T-cell (primary cell): ENCODE measurements at regions not wholly inside any gene's neighbourhood (a gene's known extent, or its start where the extent isn't known, plus 50 kb on each side); places are given as distances from the start of the nearest gene placed in this dataset.

Source experiments
- ATAC-seq, 4 experiments: fragments of 200-7000 bp in 3 of 4; fragments of 150-1000 bp in 1 of 4; cut with Tn5 transposase; replicated peaks in 1 of 4; 1 replicate in 3 of 4; 2 replicates in 1 of 4; pipeline ENCODE4 v1.10.0; 2021; ENCODE audit warnings: moderate library complexity in 3 of 4, mild to moderate bottlenecking in 2 of 4, moderate number of reproducible peaks in 1 of 4
- CTCF ChIA-PET, 2 donors: fragments of 300-600 bp; sonication (Branson Sonifier 250); formaldehyde crosslinking; loops; one replicate each; lab custom pipeline; 2022; ENCODE audit warnings: antibody characterized with exemption in 2 of 2; lab: Charles Lee
- POLR2A ChIA-PET, 2 donors: fragments of 300-600 bp; sonication (Branson Sonifier 250); formaldehyde crosslinking; loops; one replicate each; lab custom pipeline; 2022; ENCODE audit warnings: antibody characterized with exemption in 2 of 2; lab: Charles Lee
- DNase-seq, 35 experiments: peaks; one replicate each; pipeline versions ENCODE4 v3.0.0 to v3.0.0-alpha.2; 2013 to 2023
- H3K27ac ChIP-seq: one replicate; pipeline ENCODE4 v1.5.1; 2013; ENCODE audit warnings: low read length
- H3K27me3 ChIP-seq, 2 experiments: replicated peaks in 1 of 2; 1 replicate in 1 of 2; 2 replicates in 1 of 2; pipeline versions ENCODE4 v1.6.1 to v1.7.0; 2013; ENCODE audit warnings: low read length in 1 of 2, mixed read lengths in 1 of 2; ENCODE audit not compliant: control insufficient read depth in 2 of 2, insufficient read depth in 2 of 2; ENCODE audit errors: extremely low read depth in 1 of 2
- H3K36me3 ChIP-seq, 2 donors: 1 replicate in 1 of 2; 2 replicates in 1 of 2; pipeline versions ENCODE4 v1.6.1 to v1.7.0; 2013; ENCODE audit warnings: low read length in 1 of 2; ENCODE audit not compliant: control insufficient read depth in 2 of 2, insufficient read depth in 1 of 2; ENCODE audit errors: extremely low read depth in 1 of 2
- H3K4me1 ChIP-seq, 2 experiments: 1 replicate in 1 of 2; 2 replicates in 1 of 2; pipeline versions ENCODE4 v1.6.1 to v1.7.0; 2013; ENCODE audit warnings: low read length in 2 of 2, mixed read lengths in 1 of 2; ENCODE audit not compliant: insufficient read depth in 2 of 2, control insufficient read depth in 1 of 2; ENCODE audit errors: extremely low read depth in 1 of 2
- H3K4me3 ChIP-seq, 2 donors: 1 replicate in 1 of 2; 2 replicates in 1 of 2; pipeline versions ENCODE4 v1.5.1 to v1.7.0; 2013; ENCODE audit warnings: mild to moderate bottlenecking in 2 of 2, low read length in 1 of 2, moderate library complexity in 1 of 2; ENCODE audit not compliant: control insufficient read depth in 1 of 2; ENCODE audit errors: extremely low read depth in 1 of 2
- H3K9me3 ChIP-seq: 2 replicates; pipeline ENCODE4 v1.7.0; 2013
- H3K27ac Mint-ChIP-seq, 2 donors: one replicate each; pipeline ENCODE4 v1.8.0; 2020 to 2021; ENCODE audit warnings: mild to moderate bottlenecking in 2 of 2, mixed read lengths in 2 of 2
- H3K27me3 Mint-ChIP-seq, 2 donors: one replicate each; pipeline ENCODE4 v1.8.0; 2021 to 2022; ENCODE audit warnings: mixed read lengths in 2 of 2
- H3K36me3 Mint-ChIP-seq: one replicate; pipeline ENCODE4 v1.8.0; 2021; ENCODE audit warnings: mixed read lengths
- H3K4me1 Mint-ChIP-seq, 3 donors: one replicate each; pipeline ENCODE4 v1.8.0; 2020 to 2022; ENCODE audit warnings: mixed read lengths in 3 of 3, mild to moderate bottlenecking in 1 of 3
- H3K4me3 Mint-ChIP-seq, 3 donors: one replicate each; pipeline ENCODE4 v1.8.0; 2020 to 2022; ENCODE audit warnings: mild to moderate bottlenecking in 3 of 3, mixed read lengths in 3 of 3, moderate library complexity in 3 of 3
- H3K9me3 Mint-ChIP-seq, 3 donors: one replicate each; pipeline ENCODE4 v1.8.0; 2020 to 2022; ENCODE audit warnings: mixed read lengths in 3 of 3
- WGBS: methylation state at CpG from one replicate; pipeline ENCODE4 v1.1.5; 2013; ENCODE audit warnings: missing lambda C conversion rate; ENCODE audit not compliant: insufficient coverage; 5-methylcytosine and 5-hydroxymethylcytosine counted together

GRCh38 chr11:134573857-134574256, 161.8 kb upstream of the B3GAT1 start:
- Mint-ChIP-seq H3K9me3 (no peaks in the 10 kb centered on the region), H3K36me3 (no peaks in the 10 kb centered on the region), H3K27ac (no peak overlapping the region), H3K4me1 (no peaks in the 10 kb centered on the region), H3K4me3 (no peak overlapping the region), H3K27me3 (peaks cover 9 to 18% of the 10 kb centered on the region in 2 donors)
- Histone ChIP-seq H3K9me3 (no peaks in the 10 kb centered on the region), H3K36me3 (no peaks in the 10 kb centered on the region), H3K27ac (no peak overlapping the region), H3K4me3 (no peak overlapping the region), H3K4me1 (no peaks in the 10 kb centered on the region), H3K27me3 (peaks cover 0 to 15% of the 10 kb centered on the region in 2 experiments)
- ChIA-PET POLR2A (no interaction called here), CTCF (no interaction called here)
- DNase-seq, result no peak
- no peak for ATAC-seq
- 82% methylated on average over 4 of the region's 10 CpGs for WGBS

- Mint-ChIP-seq H3K9me3 (no peaks in the 10 kb centered on the region), H3K27ac (no peak overlapping the region), H3K36me3 (no peaks in the 10 kb centered on the region), H3K4me1 (no peaks in the 10 kb centered on the region), H3K4me3 (no peak overlapping the region), H3K27me3 (peaks cover 6 to 13% of the 10 kb centered on the region in 2 donors)
- Histone ChIP-seq H3K27me3 (peaks cover 0 to 14% of the 10 kb centered on the region in 2 experiments), H3K27ac (no peak overlapping the region), H3K36me3 (no peaks in the 10 kb centered on the region), H3K9me3 (no peaks in the 10 kb centered on the region), H3K4me3 (no peak overlapping the region), H3K4me1 (no peaks in the 10 kb centered on the region)
- WGBS, result 73% methylated on average over 16 of the region's 22 CpGs
- ATAC-seq (no peak), DNase-seq (no peak)
- CTCF ChIA-PET, result no interaction called here
- POLR2A ChIA-PET, result no interaction called here
Observed at GRCh38 chr11:134572741-134573675, 161.0 kb upstream of the B3GAT1 start.

- Histone ChIP-seq H3K27me3 (peaks cover 0 to 13% of the 10 kb centered on the region in 2 experiments), H3K27ac (no peak overlapping the region), H3K9me3 (no peaks in the 10 kb centered on the region), H3K4me1 (no peaks in the 10 kb centered on the region), H3K36me3 (no peaks in the 10 kb centered on the region), H3K4me3 (no peak overlapping the region)
- ATAC-seq (no peak), DNase-seq (no peak)
- H3K27me3 Mint-ChIP-seq, result peaks cover 5 to 6% of the 10 kb centered on the region in 2 donors
- H3K4me1 Mint-ChIP-seq, result no peaks in the 10 kb centered on the region
- H3K27ac Mint-ChIP-seq, result no peak overlapping the region
- H3K4me3 Mint-ChIP-seq, result no peak overlapping the region
- CTCF ChIA-PET, result no interaction called here
- 82% methylated on average over 2 of the region's 3 CpGs for WGBS
- H3K36me3 Mint-ChIP-seq, result no peaks in the 10 kb centered on the region
- no peaks in the 10 kb centered on the region for H3K9me3 Mint-ChIP-seq
- POLR2A ChIA-PET, result no interaction called here
Observed at GRCh38 chr11:134571301-134571700, 159.3 kb upstream of the B3GAT1 start.

- H3K27ac ChIP-seq, result no peak overlapping the region
- peaks cover 3 to 6% of the 10 kb centered on the region in 2 donors for H3K27me3 Mint-ChIP-seq
- H3K9me3 Mint-ChIP-seq, result no peaks in the 10 kb centered on the region
- CTCF ChIA-PET, result no interaction called here
- DNase-seq (no peak), ATAC-seq (no peak)
- POLR2A ChIA-PET, result no interaction called here
- no peaks in the 10 kb centered on the region for H3K36me3 Mint-ChIP-seq
- no peaks in the 10 kb centered on the region for H3K4me1 Mint-ChIP-seq
- H3K4me3 ChIP-seq, result no peak overlapping the region
- no peaks in the 10 kb centered on the region for H3K4me1 ChIP-seq
- H3K4me3 Mint-ChIP-seq, result no peak overlapping the region
- H3K27ac Mint-ChIP-seq, result no peak overlapping the region
- H3K36me3 ChIP-seq, result no peaks in the 10 kb centered on the region
- H3K27me3 ChIP-seq, result peaks cover 0 to 7% of the 10 kb centered on the region in 2 experiments
- no peaks in the 10 kb centered on the region for H3K9me3 ChIP-seq
- no CpG with 5 or more reads among the region's 6 CpGs for WGBS
Observed at GRCh38 chr11:134569195-134569594, 157.2 kb upstream of the B3GAT1 start.

DNA sequence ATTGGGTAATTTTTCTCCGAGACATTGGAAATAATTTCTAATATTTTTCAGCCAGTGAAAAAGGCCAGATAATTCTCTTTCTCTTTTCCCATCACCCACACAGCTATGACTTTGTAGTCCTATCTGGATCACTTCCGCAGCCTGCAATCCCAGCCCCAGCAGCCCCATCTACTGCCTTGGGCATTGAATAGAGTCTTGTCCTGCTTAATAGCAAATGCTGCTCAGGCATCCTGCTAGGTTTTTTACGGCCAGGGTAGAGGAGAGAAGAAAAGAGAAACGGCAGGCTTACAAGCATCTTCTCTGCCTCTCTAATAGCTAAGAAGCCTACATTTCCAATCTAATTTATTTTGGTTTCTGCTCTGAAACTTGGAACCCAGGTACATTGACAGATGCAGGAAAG, 154.3 kb upstream of the B3GAT1 start:
- Mint-ChIP-seq H3K36me3 (no peaks in the 10 kb centered on the region), H3K9me3 (no peaks in the 10 kb centered on the region), H3K27ac (no peak overlapping the region), H3K4me1 (no peaks in the 10 kb centered on the region), H3K4me3 (no peak overlapping the region), H3K27me3 (peaks cover 3 to 4% of the 10 kb centered on the region in 2 donors)
- Histone ChIP-seq H3K36me3 (no peaks in the 10 kb centered on the region), H3K9me3 (no peaks in the 10 kb centered on the region), H3K27me3 (peaks cover 0 to 12% of the 10 kb centered on the region in 2 experiments), H3K4me1 (no peaks in the 10 kb centered on the region), H3K27ac (no peak overlapping the region), H3K4me3 (no peak overlapping the region)
- DNase-seq (no peak), ATAC-seq (no peak)
- POLR2A ChIA-PET, result no interaction called here
- CTCF ChIA-PET, result no interaction called here
- WGBS, result 100% methylated on average over 1 of the region's 4 CpGs

- no peak overlapping the region for H3K4me3 ChIP-seq
- no peak overlapping the region for H3K27ac ChIP-seq
- CTCF ChIA-PET, result no interaction called here
- WGBS, result 85% methylated on average over 11 of the region's 12 CpGs
- ATAC-seq, result no peak
- no peaks in the 10 kb centered on the region for H3K9me3 Mint-ChIP-seq
- no peak overlapping the region for H3K27ac Mint-ChIP-seq
- H3K4me1 Mint-ChIP-seq, result no peaks in the 10 kb centered on the region
- H3K4me1 ChIP-seq, result no peaks in the 10 kb centered on the region
- DNase-seq, result no peak
- no peak overlapping the region for H3K4me3 Mint-ChIP-seq
- no peaks in the 10 kb centered on the region for H3K36me3 Mint-ChIP-seq
- POLR2A ChIA-PET, result no interaction called here
- no peaks in the 10 kb centered on the region for H3K36me3 ChIP-seq
- H3K27me3 ChIP-seq, result peaks cover 0 to 19% of the 10 kb centered on the region in 2 experiments
- H3K27me3 Mint-ChIP-seq, result peaks cover 3 to 4% of the 10 kb centered on the region in 2 donors
- H3K9me3 ChIP-seq, result no peaks in the 10 kb centered on the region
Observed at GRCh38 chr11:134565343-134565891, 153.4 kb upstream of the B3GAT1 start.
